Muscle of arm (tissue), 1 donor: ENCODE measurements at regions not wholly inside any gene's neighbourhood (a gene's known extent, or its start where the extent isn't known, plus 50 kb on each side); places are given as distances from the start of the nearest gene placed in this dataset.

Source experiments
- DNase-seq: peaks from one replicate; pipeline ENCODE4 v3.0.0-alpha.2; 2013

- no peak for DNase-seq
Observed at GRCh38 chr10:129005804-129006203, 461.2 kb upstream of the MGMT start.

DNA sequence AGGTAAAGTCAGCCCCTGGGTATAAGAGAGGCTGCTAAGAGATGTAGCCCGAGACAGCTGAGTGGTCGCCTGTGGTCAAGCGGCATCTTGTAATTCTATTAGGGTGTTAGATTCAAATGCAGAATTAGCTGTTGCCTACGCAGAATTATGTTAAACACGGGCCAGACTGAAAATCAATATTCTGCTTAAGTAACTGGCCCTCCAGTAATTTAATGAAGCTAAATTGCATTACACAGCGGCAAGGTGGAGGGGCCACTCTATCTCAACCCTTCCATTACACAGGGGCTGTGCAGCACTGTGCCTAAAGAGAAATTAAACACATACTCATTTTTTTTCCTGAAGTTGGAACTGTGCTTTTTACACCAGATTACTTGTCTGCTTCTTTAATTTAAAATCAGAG lies 448.5 kb upstream of the MGMT start:
- DNase-seq, result no peak

- DNase-seq, result no peak
Observed at GRCh38 chr10:129020651-129021330, 446.2 kb upstream of the MGMT start.

GRCh38 chr10:129021594-129022304 lies 445.3 kb upstream of the MGMT start:
- peak; percentile 60 for DNase-seq

- peak; percentile 88 for DNase-seq
Observed at GRCh38 chr10:129023082-129023481, 444.0 kb upstream of the MGMT start.

- DNase-seq, result peak; percentile 51
Observed at GRCh38 chr10:129024046-129024445, 443.0 kb upstream of the MGMT start.

- no peak for DNase-seq
Observed at GRCh38 chr10:129025787-129026186, 441.3 kb upstream of the MGMT start.

DNA sequence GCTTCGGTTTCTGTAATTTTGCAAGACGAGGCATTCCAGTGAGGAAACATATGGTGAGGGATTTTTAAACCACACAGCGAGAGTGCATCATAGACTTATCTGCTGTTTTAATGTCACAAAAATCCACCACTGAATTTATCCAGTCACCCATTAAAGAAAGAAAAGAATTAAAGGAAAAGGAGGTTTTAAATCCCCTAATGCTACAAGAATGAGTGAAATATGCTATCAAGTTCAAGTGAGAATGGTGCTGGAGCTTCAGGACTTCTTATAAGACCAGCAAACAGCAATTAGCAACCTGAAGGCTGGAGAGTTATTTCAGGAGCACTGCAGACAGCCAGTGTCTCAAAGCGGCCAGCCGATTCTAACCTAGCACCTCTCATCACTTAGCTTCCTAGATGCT lies 439.1 kb upstream of the MGMT start:
- peak; percentile 61 for DNase-seq

DNA sequence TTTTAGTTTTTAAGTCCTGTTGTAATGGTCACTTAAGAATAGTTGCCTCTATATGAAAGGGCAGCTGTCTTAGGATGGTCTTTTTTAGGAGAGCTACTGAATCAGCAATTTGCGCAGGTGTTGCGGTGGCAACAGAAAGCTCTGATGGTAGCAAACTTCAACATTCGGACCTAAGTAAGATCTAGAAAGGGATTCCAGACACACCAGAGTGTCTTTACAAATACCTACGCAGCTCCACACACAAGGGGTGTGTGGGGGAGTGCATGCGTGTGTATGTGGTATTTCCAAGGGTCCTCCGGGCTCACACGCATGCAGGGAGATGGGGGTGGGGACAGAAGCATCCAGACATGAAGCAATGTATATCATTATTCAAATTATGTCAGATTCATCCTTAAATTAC lies 438.6 kb upstream of the MGMT start:
- DNase-seq, result peak; percentile 53

DNA sequence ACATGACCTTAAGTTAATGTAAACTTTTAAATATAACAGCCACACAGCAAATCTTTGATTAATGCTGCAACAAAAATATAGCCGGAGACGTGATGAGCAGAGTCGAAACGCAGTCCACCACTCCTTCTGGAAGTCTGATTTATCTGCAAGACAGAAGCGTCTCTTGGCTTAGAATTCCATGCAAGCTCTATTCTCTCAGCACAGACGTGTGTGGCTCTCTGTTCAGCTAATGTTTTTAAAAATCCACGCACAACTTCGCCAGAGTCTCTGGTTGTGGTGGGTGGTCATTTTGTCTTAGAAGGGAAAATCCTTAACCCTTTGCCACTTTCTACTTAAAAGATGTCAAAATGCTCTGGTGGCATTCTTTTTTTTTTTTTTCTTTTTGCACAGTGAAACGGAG lies 438.0 kb upstream of the MGMT start:
- peak; percentile 66 for DNase-seq

GRCh38 chr10:129029851-129030602 lies 437.0 kb upstream of the MGMT start:
- peak; percentile 54 for DNase-seq

- DNase-seq, result no peak
Observed at GRCh38 chr10:129030603-129030895, 436.5 kb upstream of the MGMT start.

DNA sequence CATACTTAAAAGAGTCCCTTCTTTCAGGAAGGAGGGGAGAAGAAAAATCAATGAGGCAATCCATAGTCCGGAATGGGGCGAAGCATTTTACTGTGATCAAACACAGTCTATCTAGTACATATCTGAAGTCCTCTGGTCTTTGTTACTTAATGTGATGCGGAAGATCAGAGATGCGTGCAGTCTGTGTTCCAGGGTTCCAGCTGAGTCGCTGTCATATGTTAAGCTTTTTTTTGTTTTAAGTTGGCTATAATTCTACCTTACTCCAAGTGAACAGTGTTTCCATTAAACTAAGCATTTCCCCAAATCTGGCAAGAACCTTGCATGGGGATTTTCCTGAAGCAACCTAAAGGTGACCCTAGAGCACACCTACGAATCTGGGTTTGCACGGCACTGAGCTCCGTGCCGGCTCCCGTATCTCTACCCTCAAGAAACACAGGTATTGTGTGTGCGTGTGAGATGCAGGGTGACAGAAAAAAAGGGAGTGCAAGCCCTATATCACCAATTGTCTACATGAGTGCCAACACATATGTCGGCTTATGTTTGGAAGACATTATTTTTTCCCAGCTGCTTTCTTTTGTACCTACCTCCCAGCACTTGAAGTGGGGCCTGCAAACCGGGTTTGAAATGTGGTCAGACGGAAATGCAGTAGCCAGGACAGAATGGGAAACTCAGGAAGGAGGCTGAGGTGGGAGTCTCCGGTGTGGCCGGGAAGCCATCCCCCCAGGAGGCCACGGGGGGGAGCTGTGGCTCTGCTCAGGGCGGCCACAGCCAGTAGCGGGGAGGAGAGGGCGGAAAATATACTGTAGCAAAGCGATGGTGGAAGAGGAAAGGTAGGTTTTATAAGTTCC lies 435.8 kb upstream of the MGMT start:
- peak; percentile 91 for DNase-seq

- DNase-seq, result no peak
Observed at GRCh38 chr10:129031844-129032150, 435.2 kb upstream of the MGMT start.

DNA sequence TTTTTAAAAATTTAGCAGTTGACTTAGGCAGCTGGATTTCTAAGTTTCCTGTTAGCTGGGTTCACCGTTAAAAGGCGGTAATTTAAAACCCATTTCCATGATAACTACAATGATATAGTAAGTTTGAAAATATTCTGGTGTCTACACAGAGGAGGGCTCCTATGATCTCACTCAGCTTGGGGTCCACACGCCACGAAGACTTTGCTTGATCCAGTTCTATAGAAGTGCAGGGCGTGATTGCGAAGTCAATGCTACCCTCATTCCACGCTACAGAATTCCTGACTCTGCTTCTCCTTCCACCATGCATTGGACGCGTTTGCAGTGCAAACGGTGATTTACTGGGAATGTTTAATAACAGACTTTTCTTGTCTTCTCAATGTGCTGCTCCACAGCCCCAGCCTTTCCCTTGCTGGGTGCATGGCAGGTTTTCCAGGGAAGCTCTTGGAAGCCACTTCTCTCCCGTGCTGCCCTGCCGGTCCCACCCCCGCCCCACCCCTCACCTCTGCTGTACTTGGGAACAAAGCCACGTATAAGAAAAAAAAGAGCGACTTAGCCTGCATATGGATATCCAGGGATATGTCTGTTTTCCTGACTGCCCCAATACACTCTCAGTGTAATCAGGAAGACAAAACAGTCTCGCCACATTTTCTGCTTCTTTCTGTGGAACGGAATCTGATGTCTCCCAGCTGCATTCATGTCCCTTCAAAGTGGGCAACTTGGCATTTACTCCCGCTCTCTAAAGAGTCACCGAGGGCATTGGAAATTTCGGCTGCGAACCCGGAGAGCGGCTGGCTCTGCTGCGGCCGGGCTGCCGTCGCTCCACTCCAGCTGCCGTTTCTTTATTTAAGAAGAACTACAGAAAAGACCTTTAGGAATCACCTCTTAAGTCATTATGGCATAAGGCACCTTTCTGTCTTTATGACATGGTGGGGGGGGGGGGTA lies 434.4 kb upstream of the MGMT start:
- DNase-seq, result peak; percentile 46

DNA sequence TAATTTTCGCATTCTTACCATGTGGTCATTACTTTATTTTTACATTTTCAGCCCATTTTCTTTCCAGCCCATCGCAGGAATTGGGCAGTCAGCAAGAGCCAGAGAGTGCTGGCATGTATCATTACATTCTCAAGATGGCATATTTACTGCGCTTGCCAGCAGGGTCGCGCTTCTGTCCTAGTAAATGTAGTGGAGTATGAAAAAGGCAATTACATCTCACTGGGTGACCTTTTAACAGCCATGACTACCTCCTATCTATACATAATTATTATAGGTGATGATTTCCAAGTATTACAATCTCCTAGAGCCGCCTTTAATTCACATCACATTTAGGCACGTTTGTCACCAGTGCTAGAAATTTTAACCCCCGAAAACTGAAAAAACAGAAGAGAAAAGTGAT lies 433.7 kb upstream of the MGMT start:
- no peak for DNase-seq

- no peak for DNase-seq
Observed at GRCh38 chr10:129033790-129034272, 433.2 kb upstream of the MGMT start.

- no peak for DNase-seq
Observed at GRCh38 chr10:129035052-129035827, 431.8 kb upstream of the MGMT start.

GRCh38 chr10:129038522-129038921 lies 428.5 kb upstream of the MGMT start:
- no peak for DNase-seq
